HEK293 (cell line): ENCODE measurements at regions not wholly inside any gene's neighbourhood (a gene's known extent, or its start where the extent isn't known, plus 50 kb on each side); places are given as distances from the start of the nearest gene placed in this dataset.

Experiments used
- CTCF ChIA-PET: fragments of 350-600 bp; formaldehyde crosslinking; extraction: SDS; loops from one replicate; lab custom pipeline; 2021; ENCODE audit warnings: antibody characterized with exemption; lab: Yijun Ruan, JAX
- POLR2A ChIA-PET: fragments of 300-600 bp; formaldehyde crosslinking; extraction: SDS; loops from one replicate; lab custom pipeline; 2020; ENCODE audit warnings: antibody characterized with exemption, inconsistent platforms; lab: Yijun Ruan, JAX
- H3K27ac ChIP-seq: fragments of 200-500 bp; sonication (Bioruptor generic); 2 replicates; pipeline ENCODE4 v1.5.1; 2014; ENCODE audit warnings: low read depth, low read length, control low read depth, inconsistent platforms; ENCODE audit errors: extremely low read depth
- H3K36me3 ChIP-seq, 2 experiments: fragments of 200-500 bp in 1 of 2; sonication (Bioruptor generic) in 1 of 2; 1 replicate in 1 of 2; 2 replicates in 1 of 2; pipeline ENCODE4 v1.5.1; 2014 to 2017; ENCODE audit warnings: inconsistent platforms in 2 of 2, low read length in 2 of 2; ENCODE audit not compliant: control insufficient read depth in 2 of 2, insufficient read depth in 1 of 2
- H3K4me1 ChIP-seq: fragments of 200-500 bp; sonication (Bioruptor generic); 2 replicates; pipeline ENCODE4 v1.5.1; 2014; ENCODE audit warnings: mild to moderate bottlenecking, low read length, inconsistent platforms; ENCODE audit not compliant: control insufficient read depth, insufficient read depth
- H3K4me3 ChIP-seq: 2 replicates; pipeline ENCODE4 v1.5.1; 2011; ENCODE audit warnings: low read depth, mild to moderate bottlenecking, control low read depth, low read length, moderate library complexity
- H3K9me3 ChIP-seq: fragments of 200-500 bp; sonication (Bioruptor generic); 2 replicates; pipeline ENCODE4 v1.5.1; 2014; ENCODE audit warnings: low read depth, low read length, inconsistent platforms; ENCODE audit not compliant: control insufficient read depth, insufficient read depth
- BCL6B ChIP-seq: fragments of 450-650 bp; formaldehyde crosslinking; IDR thresholded peaks from 2 replicates; pipeline ENCODE4 v1.5.1; 2017; ENCODE audit warnings: missing biosample characterization, missing genetic modification characterization
- FEZF1 ChIP-seq: fragments of 450-650 bp; formaldehyde crosslinking; IDR thresholded peaks from 2 replicates; pipeline ENCODE4 v1.5.1; 2016; ENCODE audit warnings: missing biosample characterization, missing genetic modification characterization
- KLF17 ChIP-seq: fragments of 450-650 bp; formaldehyde crosslinking; IDR thresholded peaks from 2 replicates; pipeline ENCODE4 v1.5.1; 2016; ENCODE audit warnings: missing biosample characterization, missing genetic modification characterization
- KLF8 ChIP-seq: fragments of 450-650 bp; formaldehyde crosslinking; IDR thresholded peaks from 2 replicates; pipeline ENCODE4 v1.5.1; 2016; ENCODE audit warnings: missing biosample characterization, missing genetic modification characterization
- PBX3 ChIP-seq: sonication (generic); formaldehyde crosslinking; IDR thresholded peaks from 2 replicates; pipeline ENCODE4 v1.8.1; 2022; ENCODE audit warnings: mild to moderate bottlenecking, moderate library complexity, missing genetic modification reagents
- SALL2 ChIP-seq: fragments of 450-650 bp; formaldehyde crosslinking; IDR thresholded peaks from 2 replicates; pipeline ENCODE4 v1.5.0; 2017; ENCODE audit warnings: missing biosample characterization, mild to moderate bottlenecking, missing genetic modification characterization, borderline replicate concordance
- SCRT1 ChIP-seq: fragments of 450-650 bp; formaldehyde crosslinking; IDR thresholded peaks from 2 replicates; pipeline ENCODE4 v1.5.1; 2016; ENCODE audit warnings: missing biosample characterization, missing genetic modification characterization, borderline replicate concordance
- SCRT2 ChIP-seq: fragments of 450-650 bp; formaldehyde crosslinking; IDR thresholded peaks from 2 replicates; pipeline ENCODE4 v1.5.1; 2016; ENCODE audit warnings: missing biosample characterization, missing genetic modification characterization
- SP3 ChIP-seq: fragments of 450-650 bp; formaldehyde crosslinking; IDR thresholded peaks from 2 replicates; pipeline ENCODE4 v1.5.1; 2016; ENCODE audit warnings: missing biosample characterization, missing genetic modification characterization
- ZBTB6 ChIP-seq: fragments of 450-650 bp; formaldehyde crosslinking; IDR thresholded peaks from 2 replicates; pipeline ENCODE4 v1.5.1; 2017; ENCODE audit warnings: missing biosample characterization, missing genetic modification characterization
- ZNF114 ChIP-seq: fragments of 450-650 bp; formaldehyde crosslinking; IDR thresholded peaks from 2 replicates; pipeline ENCODE4 v1.5.0; 2017; ENCODE audit warnings: missing biosample characterization, missing genetic modification characterization
- ZNF133 ChIP-seq: fragments of 450-650 bp; formaldehyde crosslinking; IDR thresholded peaks from 2 replicates; pipeline ENCODE4 v1.5.1; 2016; ENCODE audit warnings: missing biosample characterization, missing genetic modification characterization
- ZNF169 ChIP-seq: fragments of 450-650 bp; formaldehyde crosslinking; IDR thresholded peaks from 2 replicates; pipeline ENCODE4 v1.5.1; 2016; ENCODE audit warnings: missing biosample characterization, missing genetic modification characterization
- ZNF221 ChIP-seq: fragments of 450-650 bp; formaldehyde crosslinking; IDR thresholded peaks from 2 replicates; pipeline ENCODE4 v1.5.1; 2017; ENCODE audit warnings: missing biosample characterization, missing genetic modification characterization, borderline replicate concordance
- ZNF248 ChIP-seq: fragments of 450-650 bp; formaldehyde crosslinking; IDR thresholded peaks from 2 replicates; pipeline ENCODE4 v1.5.1; 2017; ENCODE audit warnings: missing biosample characterization, missing genetic modification characterization
- ZNF266 ChIP-seq: fragments of 450-650 bp; formaldehyde crosslinking; IDR thresholded peaks from 2 replicates; pipeline ENCODE4 v1.5.1; 2016; ENCODE audit warnings: missing biosample characterization, missing genetic modification characterization, low read depth
- ZNF426 ChIP-seq: fragments of 450-650 bp; formaldehyde crosslinking; IDR thresholded peaks from 2 replicates; pipeline ENCODE4 v1.5.1; 2017; ENCODE audit warnings: missing biosample characterization, missing genetic modification characterization, mild to moderate bottlenecking, inconsistent platforms, moderate library complexity
- ZNF544 ChIP-seq: fragments of 450-650 bp; formaldehyde crosslinking; IDR thresholded peaks from 2 replicates; pipeline ENCODE4 v1.5.0; 2017; ENCODE audit warnings: missing biosample characterization, missing genetic modification characterization
- ZNF610 ChIP-seq: fragments of 450-650 bp; formaldehyde crosslinking; IDR thresholded peaks from 2 replicates; pipeline ENCODE4 v1.5.1; 2016; ENCODE audit warnings: missing biosample characterization, missing genetic modification characterization, borderline replicate concordance
- ZNF654 ChIP-seq: fragments of 450-650 bp; formaldehyde crosslinking; IDR thresholded peaks from 2 replicates; pipeline ENCODE4 v1.5.1; 2016; ENCODE audit warnings: low read depth, missing biosample characterization, missing genetic modification characterization
- ZNF747 ChIP-seq: fragments of 450-650 bp; formaldehyde crosslinking; IDR thresholded peaks from 2 replicates; pipeline ENCODE4 v1.5.1; 2016; ENCODE audit warnings: missing biosample characterization, missing genetic modification characterization
- ZNF785 ChIP-seq: fragments of 450-650 bp; formaldehyde crosslinking; IDR thresholded peaks from 2 replicates; pipeline ENCODE4 v1.5.1; 2016; ENCODE audit warnings: missing biosample characterization, missing genetic modification characterization
- ZSCAN16 ChIP-seq: fragments of 450-650 bp; formaldehyde crosslinking; IDR thresholded peaks from 2 replicates; pipeline ENCODE4 v1.5.1; 2016; ENCODE audit warnings: missing biosample characterization, missing genetic modification characterization

GRCh38 chr7:13279854-13280435, 592.5 kb downstream of the ARL4A start:
- ChIA-PET CTCF (interaction anchor here (0.6 to 6.0 kb wide), 21 partner anchors 9 to 1739 kb away, joined by 3 to 98 read pairs (median 3); no protein-coding TSS in a partner anchor), POLR2A (no interaction called here)

GRCh38 chr7:13282377-13282980, 595.0 kb downstream of the ARL4A start:
- POLR2A ChIA-PET, result no interaction called here
- no peak for TF ChIP-seq KLF17 (tag by site-specific recombination)
- no peak for TF ChIP-seq ZNF133
- TF ChIP-seq ZNF221 (tag by site-specific recombination), result no peak
- TF ChIP-seq ZNF544 (tag by site-specific recombination), result no peak
- TF ChIP-seq ZNF654 (tag by site-specific recombination), result peak; percentile 46
- Histone ChIP-seq H3K27ac (no peak overlapping the region), H3K36me3 (no peaks in the 10 kb centered on the region), H3K9me3 (no peaks in the 10 kb centered on the region), H3K4me1 (no peaks in the 10 kb centered on the region), H3K4me3 (no peak overlapping the region)
- CTCF ChIA-PET, result interaction anchor here (0.7 to 6.0 kb wide), 7 partner anchors 12 to 1408 kb away, joined by 3 to 98 read pairs (median 3); no protein-coding TSS in a partner anchor

More at GRCh38 chr7:13279854-13280435, 592.5 kb downstream of the ARL4A start:
- 0 out of 2 replicates have a peak, but pooled peaks have one; percentile 49 for TF ChIP-seq SCRT1 (tag by site-specific recombination)
- peak; percentile 93 for TF ChIP-seq SCRT2 (tag by site-specific recombination)
- no peak for TF ChIP-seq PBX3 (CRISPR knock-in tag)
- TF ChIP-seq ZNF266 (tag by site-specific recombination), result peak; percentile 98
- TF ChIP-seq ZNF169 (tag by site-specific recombination), result no peak
- TF ChIP-seq ZNF785 (tag by site-specific recombination), result no peak
- TF ChIP-seq ZNF133, result no peak
- TF ChIP-seq FEZF1 (tag by site-specific recombination), result no peak
- no peak for TF ChIP-seq BCL6B
- no peak for TF ChIP-seq ZNF610
- no peak for TF ChIP-seq ZNF426 (tag by site-specific recombination)
- TF ChIP-seq ZNF114 (tag by site-specific recombination), result no peak
- TF ChIP-seq KLF8 (tag by site-specific recombination), result no peak
- TF ChIP-seq ZBTB6, result no peak
- TF ChIP-seq SALL2 (tag by site-specific recombination), result no peak
- TF ChIP-seq ZNF654 (tag by site-specific recombination), result peak; percentile 57
- TF ChIP-seq ZSCAN16, result no peak
- TF ChIP-seq ZNF248 (tag by site-specific recombination), result no peak
- TF ChIP-seq ZNF747 (tag by site-specific recombination), result no peak
- TF ChIP-seq SP3 (tag by site-specific recombination), result no peak
- H3K9me3 ChIP-seq, result no peaks in the 10 kb centered on the region
- H3K4me3 ChIP-seq, result no peak overlapping the region
- no peak overlapping the region for H3K27ac ChIP-seq
- H3K36me3 ChIP-seq, result no peaks in the 10 kb centered on the region
- no peaks in the 10 kb centered on the region for H3K4me1 ChIP-seq
